ENCODE measurements at regions not wholly inside any gene's neighbourhood (a gene's known extent, or its start where the extent isn't known, plus 50 kb on each side); places are given as distances from the start of the nearest gene placed in this dataset.
"Not testable (repeated sequence)": the region's sequence is repeated elsewhere in the genome, so short reads cannot be mapped to it uniquely, and the experiment has no call there.

DNA sequence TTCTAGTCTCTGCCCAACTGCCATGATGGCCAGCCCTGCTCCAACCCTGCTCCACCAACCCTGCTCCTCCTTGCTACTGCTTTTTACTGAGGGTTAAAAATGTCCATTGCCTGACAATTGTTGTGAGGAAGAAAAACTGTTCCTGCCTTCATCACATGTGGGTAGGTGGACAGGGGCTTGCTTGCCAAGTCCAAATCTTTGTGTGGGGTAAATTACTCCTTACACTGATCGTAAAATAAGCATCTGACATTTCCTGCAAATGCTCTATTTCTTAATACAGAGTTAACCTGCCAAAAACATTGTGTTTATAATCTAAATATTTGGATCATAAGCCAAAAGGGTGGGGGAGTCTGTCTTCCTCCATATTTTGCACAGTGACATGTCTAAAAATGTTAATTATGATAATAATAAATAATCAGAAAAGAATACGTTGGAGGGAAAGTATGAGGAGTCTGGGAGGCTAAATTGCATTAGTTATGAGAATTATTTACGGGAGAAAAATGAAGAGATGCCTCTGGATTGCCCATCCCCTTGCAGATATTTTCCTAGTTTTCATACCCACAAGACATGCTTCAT lies 242.5 kb upstream of the TBL1XR1 start:
- no peak for DNase-seq

DNA sequence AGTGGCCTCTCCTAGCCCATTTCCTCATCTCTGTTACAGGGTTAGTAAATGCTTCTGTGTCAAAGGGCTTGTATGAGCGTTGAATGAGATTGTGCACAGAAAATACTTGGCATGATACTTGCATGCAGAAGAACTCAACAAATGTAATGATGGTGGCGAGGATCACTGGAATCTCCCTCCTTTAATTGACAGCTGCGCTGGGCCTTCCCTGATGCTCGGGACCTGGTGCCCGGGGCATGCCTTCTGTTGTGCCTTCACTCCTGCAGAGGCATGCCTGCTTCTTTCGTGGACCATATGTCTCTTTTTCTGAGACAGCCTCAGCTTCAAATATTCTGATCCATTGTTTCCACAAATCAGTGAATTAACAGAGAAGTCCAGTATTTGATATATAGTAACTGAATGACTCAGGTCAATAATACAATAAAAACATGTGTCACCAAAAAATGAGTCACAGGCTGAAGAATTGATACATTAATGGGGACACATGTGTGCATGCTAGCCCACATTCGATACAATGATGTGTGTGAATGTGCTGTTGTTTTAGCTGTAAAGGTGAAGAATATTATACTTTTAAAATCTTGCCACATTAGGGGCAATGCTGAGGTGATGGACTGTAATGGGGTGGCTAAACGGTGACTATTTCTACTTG lies 243.3 kb upstream of the TBL1XR1 start:
- no peak for DNase-seq

- DNase-seq, result no peak
Observed at GRCh38 chr3:177441276-177441812, 244.1 kb upstream of the TBL1XR1 start.

DNA sequence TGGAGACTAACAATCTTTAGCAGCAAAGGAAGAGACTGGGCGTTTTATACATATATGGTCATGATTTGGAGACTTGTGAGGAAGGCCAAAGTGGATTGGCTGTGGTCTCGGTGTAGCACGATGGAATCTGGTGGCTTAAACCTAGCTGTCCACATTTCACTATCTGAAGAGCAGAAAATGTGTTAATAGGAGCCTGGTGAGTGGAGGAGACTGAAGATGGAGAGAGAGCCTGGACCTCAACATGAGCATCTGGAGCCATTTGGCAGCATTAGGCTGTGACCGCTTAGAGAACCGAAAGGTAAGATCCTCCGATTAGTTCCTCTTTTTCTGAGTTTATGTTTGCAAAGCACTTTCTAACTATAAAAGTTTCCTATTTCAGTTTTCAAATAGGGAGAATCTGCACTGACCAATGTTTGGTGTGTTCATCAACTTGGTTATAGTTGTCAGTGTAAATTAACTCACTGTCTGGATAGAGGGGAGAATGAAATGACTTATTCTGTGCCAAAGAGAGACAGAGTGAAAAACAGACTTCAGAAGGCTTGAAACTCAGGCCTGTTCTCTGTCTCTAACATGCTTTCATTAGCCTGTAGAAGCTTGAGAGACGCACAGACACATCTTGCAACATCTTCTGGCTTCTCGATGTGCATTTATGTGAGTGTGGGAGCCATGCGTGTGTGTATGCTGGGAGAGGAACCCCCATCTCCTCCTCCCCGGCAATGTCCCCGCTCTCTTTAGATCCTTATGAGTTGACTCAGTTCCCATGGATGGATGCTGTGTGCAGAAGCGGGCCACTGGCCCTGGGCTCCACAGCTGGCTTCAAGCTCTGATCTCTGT lies 244.7 kb upstream of the TBL1XR1 start:
- no peak for DNase-seq

DNA sequence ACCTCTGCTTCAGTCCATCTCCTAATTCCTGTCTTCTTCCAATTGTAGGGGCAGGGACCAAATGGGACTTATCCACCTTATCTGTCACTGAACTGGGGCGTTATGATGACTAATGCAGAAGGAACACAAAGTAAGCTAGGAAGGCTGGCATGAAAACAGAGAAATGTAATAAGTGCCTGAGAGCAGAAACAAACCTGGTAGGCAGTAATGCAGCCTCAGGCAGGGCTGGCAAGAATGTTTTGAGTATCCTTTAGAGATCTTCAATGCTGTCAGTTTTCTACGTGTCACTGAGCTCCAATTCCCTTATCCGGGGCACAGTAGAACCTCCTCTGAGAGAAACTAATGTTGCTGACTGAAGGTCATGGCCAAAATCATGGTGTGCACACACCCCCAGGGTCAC lies 246.2 kb upstream of the TBL1XR1 start:
- no peak for DNase-seq

- no peak for DNase-seq
Observed at GRCh38 chr3:177444696-177445095, 247.4 kb upstream of the TBL1XR1 start.

GRCh38 chr3:177445549-177445948 lies 248.3 kb upstream of the TBL1XR1 start:
- DNase-seq, result no peak

DNA sequence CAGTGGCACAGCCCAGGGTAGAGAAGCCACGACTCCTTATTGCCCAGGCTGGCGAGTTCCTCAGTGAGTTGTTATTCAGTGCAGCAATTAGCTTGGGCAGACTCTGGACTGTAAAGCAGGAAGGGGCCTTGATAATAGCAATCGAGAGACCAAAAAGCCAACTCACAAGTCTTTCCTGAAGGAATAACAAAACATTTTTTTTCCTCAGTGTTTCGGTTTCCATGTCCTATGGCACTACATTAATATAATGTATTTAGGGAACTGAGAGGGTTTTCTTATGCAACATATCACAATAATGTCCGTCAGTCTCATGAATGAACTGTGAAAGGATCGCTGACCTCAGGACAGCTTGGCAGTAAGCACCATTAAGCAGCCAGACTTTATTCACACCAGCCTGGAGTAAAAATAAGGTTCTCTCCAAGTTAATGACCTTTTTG lies 248.9 kb upstream of the TBL1XR1 start:
- no peak for DNase-seq

DNA sequence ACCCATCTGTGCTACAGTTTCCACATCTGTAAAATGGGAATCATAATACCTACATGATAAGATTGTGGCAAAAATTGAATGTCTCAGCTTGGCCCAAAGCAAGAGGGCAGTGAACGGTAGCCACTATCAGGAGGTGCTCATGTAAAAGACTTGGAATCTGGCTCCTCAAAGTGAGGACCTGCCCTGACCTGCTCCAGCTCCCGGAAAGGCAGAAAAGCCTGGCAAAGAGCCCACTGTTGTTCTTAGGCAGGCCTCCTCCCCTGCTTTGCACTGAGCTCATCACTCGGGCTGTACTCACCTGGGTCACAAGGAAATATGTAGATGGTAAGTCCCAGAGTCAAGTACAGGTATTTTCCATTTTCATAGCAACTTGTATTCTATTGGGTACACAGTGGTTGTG lies 250.7 kb upstream of the TBL1XR1 start:
- DNase-seq, result no peak

- no peak for DNase-seq
Observed at GRCh38 chr3:177448987-177449359, 251.7 kb upstream of the TBL1XR1 start.

- DNase-seq, result no peak
Observed at GRCh38 chr3:177449360-177450006, 252.2 kb upstream of the TBL1XR1 start.

- DNase-seq, result no peak
Observed at GRCh38 chr3:177451301-177451750, 254.0 kb upstream of the TBL1XR1 start.

- DNase-seq, result no peak
Observed at GRCh38 chr3:177451864-177452830, 254.9 kb upstream of the TBL1XR1 start.

DNA sequence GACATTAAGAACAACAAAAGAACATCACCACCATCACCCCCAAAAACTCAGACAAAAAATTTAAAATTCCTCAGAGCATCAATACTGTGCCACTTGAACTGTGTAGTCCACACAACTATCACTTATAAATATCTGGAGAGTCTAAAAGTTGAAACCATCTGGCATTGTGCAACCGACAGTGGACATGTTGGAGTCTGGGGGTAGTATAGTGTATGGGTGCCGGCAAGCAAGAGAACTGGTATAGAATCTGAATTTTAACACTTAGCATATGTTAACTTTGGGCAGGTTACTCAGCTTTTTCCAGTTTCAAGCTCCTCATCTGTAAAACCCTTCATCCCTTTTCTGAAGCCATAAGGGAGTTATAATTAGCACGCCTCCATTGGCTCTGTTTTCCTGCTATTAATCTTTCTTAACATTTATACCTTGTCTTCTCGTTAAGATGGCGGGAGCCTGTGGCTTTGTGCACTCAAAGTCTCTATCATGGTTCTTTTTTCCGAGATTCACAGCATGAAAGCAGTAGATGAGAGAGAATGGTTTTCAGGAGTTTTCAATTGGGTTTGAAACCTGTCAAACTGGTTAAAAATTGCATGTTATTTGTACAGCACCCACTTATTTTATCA lies 255.7 kb upstream of the TBL1XR1 start:
- no peak for DNase-seq

- DNase-seq, result no peak
Observed at GRCh38 chr3:177453451-177453844, 256.2 kb upstream of the TBL1XR1 start.

DNA sequence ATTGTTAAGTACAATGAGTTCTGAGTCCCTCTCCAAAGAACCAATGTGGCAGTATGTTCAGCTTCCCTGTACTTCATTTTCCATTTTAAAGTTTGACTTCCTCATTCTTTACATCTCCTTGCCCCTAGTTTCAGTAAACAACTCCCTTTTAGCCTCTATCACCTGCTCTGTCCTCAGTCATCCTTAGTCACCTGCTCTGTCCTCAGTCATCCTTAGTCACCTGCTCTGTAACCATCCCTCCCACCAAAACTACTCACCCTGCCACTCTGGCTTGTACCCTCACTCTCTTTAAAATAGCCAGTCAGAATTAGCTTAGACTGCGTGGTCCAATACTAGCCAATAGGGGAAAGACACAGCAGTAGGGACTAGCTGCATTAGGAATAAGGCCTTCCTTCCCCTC lies 259.9 kb upstream of the TBL1XR1 start:
- DNase-seq, result not testable (repeated sequence)

- no peak for DNase-seq
Observed at GRCh38 chr3:177459401-177459800, 262.1 kb upstream of the TBL1XR1 start.

DNA sequence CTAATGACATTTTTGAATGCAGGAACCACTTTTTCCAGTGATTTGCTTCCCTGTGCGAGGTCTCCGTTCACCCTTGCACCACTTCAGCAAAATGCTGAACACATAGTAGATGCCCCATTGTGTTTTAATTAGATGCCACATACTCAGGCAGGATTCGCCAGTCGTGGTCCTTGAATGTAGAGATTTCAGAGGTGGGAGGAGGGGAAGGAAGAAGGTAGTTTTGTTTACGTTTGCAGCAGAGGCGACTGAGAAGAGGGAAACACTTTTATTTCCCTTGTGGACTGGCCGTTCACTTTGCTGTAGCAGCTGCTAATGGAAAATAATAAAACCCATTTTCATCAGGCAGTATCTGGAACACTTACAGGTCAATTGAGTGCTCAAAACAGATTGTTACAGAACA lies 262.8 kb upstream of the TBL1XR1 start:
- DNase-seq, result no peak

DNA sequence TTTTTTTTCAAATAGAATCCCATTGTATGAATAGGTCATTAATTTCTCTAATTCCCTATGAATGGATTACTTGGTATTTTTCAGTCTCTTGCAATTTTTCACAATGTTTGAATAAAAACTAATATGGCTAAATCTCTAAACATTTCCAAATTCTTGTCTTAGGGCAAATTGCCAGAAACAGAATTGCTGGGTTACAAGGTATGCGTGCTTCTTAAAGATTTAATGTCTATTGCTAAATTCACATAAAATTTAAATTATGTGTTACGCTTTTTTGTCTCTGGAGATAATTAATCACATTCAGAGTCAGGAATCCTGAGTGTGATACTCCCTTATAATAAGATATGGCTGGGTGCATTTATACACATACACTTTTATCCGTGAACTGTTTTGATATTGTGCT lies 264.5 kb upstream of the TBL1XR1 start:
- DNase-seq, result no peak

DNA sequence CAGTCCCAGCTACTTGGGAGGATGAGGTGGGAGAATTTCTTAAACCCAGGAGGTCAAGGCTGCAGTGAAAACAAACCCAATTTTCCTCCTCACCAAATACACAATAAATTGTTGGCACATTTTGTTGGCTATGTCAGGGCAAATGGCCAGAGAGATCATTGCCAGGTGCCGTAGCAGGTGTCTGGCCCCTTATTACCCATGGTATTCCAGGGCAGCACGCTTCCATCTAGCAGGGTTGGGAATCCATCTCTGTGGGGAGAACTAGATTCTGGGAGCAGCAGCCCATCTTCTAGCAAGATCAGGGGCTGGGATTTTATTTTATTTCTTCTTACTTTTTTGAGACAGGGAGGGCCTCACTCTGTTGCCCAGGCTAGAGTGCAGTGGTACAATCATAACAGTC lies 266.1 kb upstream of the TBL1XR1 start:
- not testable (repeated sequence) for DNase-seq

DNA sequence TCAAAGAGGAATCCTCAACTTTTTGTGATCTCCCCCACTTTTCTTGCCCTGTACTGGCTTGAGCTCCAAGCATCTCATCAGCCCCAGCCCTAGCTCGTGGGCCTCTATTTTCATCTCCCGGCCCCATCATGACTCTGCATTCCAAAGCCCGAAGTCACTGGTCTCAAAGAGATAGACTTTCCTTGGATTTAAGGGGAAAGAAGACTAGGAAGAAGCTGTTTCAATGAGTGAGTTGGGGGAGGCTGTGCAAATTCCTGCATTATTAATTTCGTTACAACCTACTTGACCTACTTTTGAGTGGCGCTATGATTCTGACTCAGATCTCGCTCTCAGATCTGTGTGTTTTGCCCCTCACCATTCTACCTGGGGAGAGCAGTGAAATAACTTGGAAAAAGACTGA lies 266.6 kb upstream of the TBL1XR1 start:
- no peak for DNase-seq
